Activated CD8-positive, alpha-beta T cell treated with anti-CD3 and anti-CD28 coated beads for 36 hours (primary cell): ENCODE measurements at regions not wholly inside any gene's neighbourhood (a gene's known extent, or its start where the extent isn't known, plus 50 kb on each side); places are given as distances from the start of the nearest gene placed in this dataset.

Experiments
- ATAC-seq: fragments of 200-7000 bp; cut with Tn5 transposase; one replicate; pipeline ENCODE4 v1.10.0; 2021; ENCODE audit warnings: mild to moderate bottlenecking, moderate library complexity
- CTCF ChIA-PET: fragments of 350-600 bp; sonication (Branson Sonifier 250); formaldehyde crosslinking; loops from one replicate; lab custom pipeline; 2021; ENCODE audit warnings: antibody characterized with exemption; lab: Charles Lee
- POLR2A ChIA-PET: fragments of 350-600 bp; sonication (Branson Sonifier 250); formaldehyde crosslinking; loops from one replicate; lab custom pipeline; 2021; ENCODE audit warnings: antibody characterized with exemption; lab: Charles Lee
- DNase-seq: peaks from one replicate; pipeline ENCODE4 v3.0.0-alpha.2; 2020
- H3K27ac Mint-ChIP-seq: one replicate; pipeline ENCODE4 v1.8.0; 2021; ENCODE audit warnings: mild to moderate bottlenecking, mixed read lengths
- H3K27me3 Mint-ChIP-seq: one replicate; pipeline ENCODE4 v1.8.0; 2021; ENCODE audit warnings: mixed read lengths
- H3K36me3 Mint-ChIP-seq: one replicate; pipeline ENCODE4 v1.8.0; 2021; ENCODE audit warnings: low read depth, mixed read lengths
- H3K4me1 Mint-ChIP-seq: one replicate; pipeline ENCODE4 v1.8.0; 2021; ENCODE audit warnings: low read depth, mixed read lengths
- H3K4me3 Mint-ChIP-seq: one replicate; pipeline ENCODE4 v1.8.0; 2021; ENCODE audit warnings: mild to moderate bottlenecking, moderate library complexity, mixed read lengths
- H3K9me3 Mint-ChIP-seq: one replicate; pipeline ENCODE4 v1.8.0; 2021; ENCODE audit warnings: mixed read lengths
- CTCF ChIP-seq: fragments of 200-600 bp; IDR thresholded peaks from one replicate; pipeline ENCODE4 v1.8.0; 2022; ENCODE audit warnings: antibody characterized with exemption, mild to moderate bottlenecking
- intact Hi-C: fragments of 100-400 bp; cut with micrococcal nuclease; formaldehyde crosslinking; loops from one replicate; pipeline ENCODE4 v1.10.0; 2022

GRCh38 chr7:137151041-137151689 lies 192.4 kb downstream of the PTN start:
- TF ChIP-seq CTCF: no peak
- ChIA-PET CTCF (no interaction called here), POLR2A (no interaction called here)
- DNase-seq (no peak), ATAC-seq (no peak)
- Mint-ChIP-seq H3K27ac (no peak overlapping the region), H3K9me3 (no peaks in the 10 kb centered on the region), H3K4me3 (no peak overlapping the region), H3K36me3 (no peaks in the 10 kb centered on the region), H3K4me1 (no peaks in the 10 kb centered on the region), H3K27me3 (no peaks in the 10 kb centered on the region)
- intact Hi-C loops: no loop called here

GRCh38 chr7:137147338-137147720 lies 196.2 kb downstream of the PTN start:
- H3K4me1 Mint-ChIP-seq: no peaks in the 10 kb centered on the region
- CTCF ChIA-PET: no interaction called here
- DNase-seq (no peak), ATAC-seq (no peak)
- H3K9me3 Mint-ChIP-seq: peaks cover 4% of the 10 kb centered on the region
- intact Hi-C loops: no loop called here
- H3K4me3 Mint-ChIP-seq: no peak overlapping the region
- POLR2A ChIA-PET: no interaction called here
- H3K27me3 Mint-ChIP-seq: no peaks in the 10 kb centered on the region
- TF ChIP-seq CTCF: no peak
- H3K27ac Mint-ChIP-seq: no peak overlapping the region
- no peaks in the 10 kb centered on the region for H3K36me3 Mint-ChIP-seq

GRCh38 chr7:137146552-137147337 lies 196.8 kb downstream of the PTN start:
- DNase-seq: no peak
- intact Hi-C loops: no loop called here
- H3K27ac Mint-ChIP-seq: no peak overlapping the region
- TF ChIP-seq CTCF: no peak
- H3K4me1 Mint-ChIP-seq: no peaks in the 10 kb centered on the region
- ATAC-seq: no peak
- no peaks in the 10 kb centered on the region for H3K36me3 Mint-ChIP-seq
- H3K4me3 Mint-ChIP-seq: no peak overlapping the region
- H3K9me3 Mint-ChIP-seq: peaks cover 4% of the 10 kb centered on the region
- H3K27me3 Mint-ChIP-seq: no peaks in the 10 kb centered on the region
- CTCF ChIA-PET: no interaction called here
- POLR2A ChIA-PET: no interaction called here

GRCh38 chr7:137146012-137146455 lies 197.5 kb downstream of the PTN start:
- Mint-ChIP-seq H3K36me3 (no peaks in the 10 kb centered on the region), H3K4me1 (no peaks in the 10 kb centered on the region), H3K4me3 (no peak overlapping the region), H3K27ac (no peak overlapping the region), H3K27me3 (no peaks in the 10 kb centered on the region), H3K9me3 (peaks cover 4% of the 10 kb centered on the region)
- no peak for ATAC-seq
- no peak for TF ChIP-seq CTCF
- no peak for DNase-seq
- ChIA-PET POLR2A (no interaction called here), CTCF (no interaction called here)
- intact Hi-C loops: no loop called here

- TF ChIP-seq CTCF: no peak
- H3K27ac Mint-ChIP-seq: no peak overlapping the region
- no peaks in the 10 kb centered on the region for H3K36me3 Mint-ChIP-seq
- no peaks in the 10 kb centered on the region for H3K27me3 Mint-ChIP-seq
- ATAC-seq (no peak), DNase-seq (no peak)
- ChIA-PET CTCF (no interaction called here), POLR2A (no interaction called here)
- intact Hi-C loops: no loop called here
- peaks cover 6% of the 10 kb centered on the region for H3K9me3 Mint-ChIP-seq
- no peaks in the 10 kb centered on the region for H3K4me1 Mint-ChIP-seq
- H3K4me3 Mint-ChIP-seq: no peak overlapping the region
These were observed 201.2 kb downstream of the PTN start for GRCh38 chr7:137142376-137142775.
